SK-N-SH (cell line): ENCODE measurements at regions not wholly inside any gene's neighbourhood (a gene's known extent, or its start where the extent isn't known, plus 50 kb on each side); places are given as distances from the start of the nearest gene placed in this dataset.

Experiments
- CTCF ChIA-PET: fragments of 300-600, 350-600 bp; formaldehyde crosslinking; extraction: SDS; loops from one replicate; lab custom pipeline; 2021; lab: Yijun Ruan, JAX
- POLR2A ChIA-PET: fragments of 350-600 bp; sonication (Branson Sonifier 250); formaldehyde crosslinking; extraction: SDS; loops from one replicate; lab custom pipeline; 2020; ENCODE audit warnings: antibody characterized with exemption, inconsistent platforms; lab: Yijun Ruan, JAX
- DNase-seq: peaks from one replicate; pipeline ENCODE4 v3.0.0; 2012
- H2AFZ ChIP-seq: fragments of 200-600 bp; sonication (generic); 2 replicates; pipeline ENCODE4 v1.8.1; 2016; ENCODE audit warnings: antibody characterized with exemption, mild to moderate bottlenecking, low read depth
- H3F3A ChIP-seq: fragments of 200-600 bp; sonication (generic); replicated peaks from 2 replicates; pipeline ENCODE3; 2016; ENCODE audit warnings: antibody characterized with exemption, mild to moderate bottlenecking; ENCODE audit not compliant: insufficient read depth
- H3K27ac ChIP-seq, 2 experiments: fragments of 200-500 bp in 1 of 2; fragments of 200-600 bp in 1 of 2; sonication (Bioruptor generic) in 1 of 2; sonication (generic), shearing (Covaris generic) in 1 of 2; 2 replicates each; pipeline versions ENCODE4 v1.5.1 to v1.6.1; 2014 to 2016; ENCODE audit warnings: low read depth in 2 of 2, inconsistent platforms in 1 of 2, low read length in 1 of 2, mild to moderate bottlenecking in 1 of 2, mixed read lengths in 1 of 2
- H3K27me3 ChIP-seq: fragments of 200-600 bp; sonication (generic), shearing (Covaris generic); 2 replicates; pipeline ENCODE4 v1.6.1; 2016; ENCODE audit warnings: mixed run types; ENCODE audit not compliant: insufficient read depth
- H3K36me3 ChIP-seq, 2 experiments: fragments of 200-500 bp in 1 of 2; fragments of 200-600 bp in 1 of 2; sonication (Bioruptor generic) in 1 of 2; sonication (generic) in 1 of 2; replicated peaks in 1 of 2; 2 replicates each; pipeline versions ENCODE3 to v1.5.1; 2014 to 2016; ENCODE audit warnings: low read length in 1 of 2, mild to moderate bottlenecking in 1 of 2; ENCODE audit not compliant: insufficient read depth in 2 of 2, control insufficient read depth in 1 of 2
- H3K4me1 ChIP-seq, 2 experiments: fragments of 200-500 bp in 1 of 2; fragments of 200-600 bp in 1 of 2; sonication (Bioruptor generic) in 1 of 2; sonication (generic), shearing (Covaris generic) in 1 of 2; 2 replicates each; pipeline versions ENCODE4 v1.5.1 to v1.6.1; 2014 to 2016; ENCODE audit warnings: low read depth in 1 of 2, low read length in 1 of 2, mixed run types in 1 of 2; ENCODE audit not compliant: insufficient read depth in 2 of 2, control insufficient read depth in 1 of 2
- H3K4me2 ChIP-seq: fragments of 200-600 bp; sonication (generic), shearing (Covaris generic); 2 replicates; pipeline ENCODE4 v1.6.1; 2017; ENCODE audit warnings: mixed run types
- H3K4me3 ChIP-seq, 2 experiments: fragments of 200-500 bp in 1 of 2; fragments of 200-600 bp in 1 of 2; sonication (Bioruptor generic) in 1 of 2; sonication (generic), shearing (Covaris generic) in 1 of 2; 2 replicates each; pipeline versions ENCODE4 v1.5.1 to v1.8.1; 2014 to 2016; ENCODE audit warnings: low read depth in 2 of 2, inconsistent platforms in 1 of 2, low read length in 1 of 2, mild to moderate bottlenecking in 1 of 2, mixed read lengths in 1 of 2, moderate library complexity in 1 of 2
- H3K79me2 ChIP-seq: fragments of 200-600 bp; sonication (generic); 2 replicates; pipeline ENCODE4 v1.8.1; 2017; ENCODE audit warnings: mild to moderate bottlenecking; ENCODE audit not compliant: insufficient read depth
- H3K9ac ChIP-seq: fragments of 200-600 bp; sonication (generic); 2 replicates; pipeline ENCODE4 v1.6.1; 2017; ENCODE audit warnings: mixed run types
- H3K9me2 ChIP-seq: fragments of 200-600 bp; sonication (generic); 2 replicates; pipeline ENCODE4 v1.6.1; 2017; ENCODE audit warnings: mixed run types
- H3K9me3 ChIP-seq: fragments of 200-600 bp; sonication (generic); 2 replicates; pipeline ENCODE4 v1.6.1; 2017; ENCODE audit warnings: mixed run types, mild to moderate bottlenecking, moderate library complexity
- H4K20me1 ChIP-seq: fragments of 200-600 bp; sonication (generic); 2 replicates; pipeline ENCODE4 v1.6.1; 2017; ENCODE audit warnings: mild to moderate bottlenecking, mixed run types; ENCODE audit not compliant: insufficient read depth
- CHD2 ChIP-seq: fragments of 150-350 bp; IDR thresholded peaks from 2 replicates; pipeline ENCODE4 v1.6.1; 2018; ENCODE audit warnings: low read length; ENCODE audit not compliant: partially characterized antibody
- EZH2phosphoT487 ChIP-seq: fragments of 200-600 bp; sonication (generic); IDR thresholded peaks from 2 replicates; pipeline ENCODE4 v1.6.1; 2017; ENCODE audit warnings: low read depth, mixed run types, mild to moderate bottlenecking, antibody characterized with exemption, moderate library complexity, borderline replicate concordance
- FOSL2 ChIP-seq: IDR thresholded peaks from 2 replicates; pipeline ENCODE4 v1.4.0; 2012; ENCODE audit warnings: low read depth, mild to moderate bottlenecking, moderate library complexity, borderline replicate concordance
- FOXJ3 ChIP-seq: sonication (generic); formaldehyde crosslinking; IDR thresholded peaks from 2 replicates; pipeline ENCODE4 v1.5.1; 2020; ENCODE audit warnings: mild to moderate bottlenecking, missing genetic modification reagents
- GATA2 ChIP-seq: sonication (generic); formaldehyde crosslinking; IDR thresholded peaks from 2 replicates; pipeline ENCODE4 v1.5.0; 2020; ENCODE audit warnings: mild to moderate bottlenecking, missing genetic modification reagents
- JUND ChIP-seq: IDR thresholded peaks from 2 replicates; pipeline ENCODE4 v1.4.0; 2012
- MEF2A ChIP-seq: IDR thresholded peaks from 2 replicates; pipeline ENCODE4 v1.4.0; 2012; ENCODE audit warnings: low read depth, borderline replicate concordance
- MXI1 ChIP-seq: IDR thresholded peaks from 2 replicates; pipeline ENCODE4 v1.6.1; 2012; ENCODE audit warnings: mild to moderate bottlenecking, low read depth, low read length, improper control_type of control experiment
- NFIC ChIP-seq: IDR thresholded peaks from 2 replicates; pipeline ENCODE4 v1.4.0; 2012; ENCODE audit warnings: borderline replicate concordance
- PBX3 ChIP-seq: IDR thresholded peaks from 2 replicates; pipeline ENCODE4; 2012
- RFX5 ChIP-seq: IDR thresholded peaks from 2 replicates; pipeline ENCODE4 v1.6.1; 2012; ENCODE audit warnings: mild to moderate bottlenecking, improper control_type of control experiment, low read length
- SIN3A ChIP-seq: IDR thresholded peaks from 2 replicates; pipeline ENCODE4 v1.6.1; 2012; ENCODE audit warnings: low read depth, mild to moderate bottlenecking, low read length, moderate library complexity, borderline replicate concordance
- TAF1 ChIP-seq: IDR thresholded peaks from 2 replicates; pipeline ENCODE4 v1.6.1; 2012; ENCODE audit warnings: low read depth, mild to moderate bottlenecking, low read length, moderate library complexity, borderline replicate concordance
- TEAD4 ChIP-seq: IDR thresholded peaks from 2 replicates; pipeline ENCODE4 v1.4.0; 2012; ENCODE audit warnings: mild to moderate bottlenecking, borderline replicate concordance; ENCODE audit not compliant: insufficient read depth
- YY1 ChIP-seq: IDR thresholded peaks from 2 replicates; pipeline ENCODE4 v1.4.0; 2012; ENCODE audit warnings: low read depth, mild to moderate bottlenecking
- WGBS: methylation state at CpG from one replicate; pipeline ENCODE4 v1.1.6; 2017; ENCODE audit warnings: low lambda C conversion rate; 5-methylcytosine and 5-hydroxymethylcytosine counted together
- TF ChIP-seq, protein P1 (sequence below): fragments of 150-350 bp; IDR thresholded peaks from 2 replicates; pipeline ENCODE4 v1.6.1; 2016; ENCODE audit warnings: mild to moderate bottlenecking, low read depth, low read length
- TF ChIP-seq, protein P2 (sequence below): IDR thresholded peaks from 2 replicates; pipeline ENCODE4 v1.4.0; 2012; ENCODE audit warnings: low read depth
- TF ChIP-seq, protein P3 (sequence below): IDR thresholded peaks from 2 replicates; pipeline ENCODE4 v1.4.0; 2012; ENCODE audit warnings: low read depth, borderline replicate concordance

DNA sequence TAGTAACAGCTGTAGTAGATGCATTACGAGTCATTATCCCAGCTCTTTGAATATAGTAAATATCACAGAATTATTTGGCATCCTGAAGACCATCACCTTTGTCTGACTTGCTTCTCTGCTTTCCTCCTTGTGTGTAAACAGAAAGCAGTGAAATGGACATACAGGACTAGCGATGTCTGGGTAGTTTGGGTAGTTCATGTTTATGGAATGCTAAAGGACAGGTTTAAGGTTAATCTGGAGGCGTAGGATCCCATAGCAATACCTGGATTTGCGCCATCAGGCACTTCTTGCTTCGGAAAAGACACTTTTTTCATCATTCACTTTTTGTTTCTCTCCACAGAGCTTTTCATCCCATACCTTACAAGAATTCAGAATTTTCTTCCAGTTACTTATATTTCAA is 232.2 kb downstream of the GPAT3 start:
- CTCF ChIA-PET = interaction anchor here (0.7 kb wide), 1 partner anchor 683 kb away, joined by 3 read pairs; no protein-coding TSS in a partner anchor
- Histone ChIP-seq H3K4me1 (no peaks in the 10 kb centered on the region), H3K9me2 (no peaks in the 10 kb centered on the region), H3K9ac (no peak overlapping the region), H3K36me3 (no peaks in the 10 kb centered on the region), H3K4me2 (no peak overlapping the region), H3K27ac (no peak overlapping the region), H3K79me2 (no peaks in the 10 kb centered on the region), H3K9me3 (no peaks in the 10 kb centered on the region), H3K27me3 (peaks cover 18% of the 10 kb centered on the region; the same call in 1 of the 2 replicates), H3K4me3 (no peak overlapping the region), H2AFZ (no peak overlapping the region), H4K20me1 (no peaks in the 10 kb centered on the region), H3F3A (no peaks in the 10 kb centered on the region)
- no peak for DNase-seq
- POLR2A ChIA-PET = no interaction called here
- TF ChIP-seq CHD2 = no peak
- no peak for TF ChIP-seq YY1
- TF ChIP-seq MEF2A = no peak
- TF ChIP-seq GATA2 (CRISPR knock-in tag) = no peak
- TF ChIP-seq NFIC = no peak
- WGBS = 11% methylated on average over 5 of the region's 5 CpGs

- H3K9me2 ChIP-seq = no peaks in the 10 kb centered on the region
- TF ChIP-seq SIN3A (no peak), FOSL2 (no peak), JUND (no peak), FOXJ3 (no peak), TAF1 (no peak), MXI1 (no peak)
- TF ChIP-seq, protein P1, sequence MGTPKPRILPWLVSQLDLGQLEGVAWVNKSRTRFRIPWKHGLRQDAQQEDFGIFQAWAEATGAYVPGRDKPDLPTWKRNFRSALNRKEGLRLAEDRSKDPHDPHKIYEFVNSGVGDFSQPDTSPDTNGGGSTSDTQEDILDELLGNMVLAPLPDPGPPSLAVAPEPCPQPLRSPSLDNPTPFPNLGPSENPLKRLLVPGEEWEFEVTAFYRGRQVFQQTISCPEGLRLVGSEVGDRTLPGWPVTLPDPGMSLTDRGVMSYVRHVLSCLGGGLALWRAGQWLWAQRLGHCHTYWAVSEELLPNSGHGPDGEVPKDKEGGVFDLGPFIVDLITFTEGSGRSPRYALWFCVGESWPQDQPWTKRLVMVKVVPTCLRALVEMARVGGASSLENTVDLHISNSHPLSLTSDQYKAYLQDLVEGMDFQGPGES = no peak
- TF ChIP-seq, protein P2, sequence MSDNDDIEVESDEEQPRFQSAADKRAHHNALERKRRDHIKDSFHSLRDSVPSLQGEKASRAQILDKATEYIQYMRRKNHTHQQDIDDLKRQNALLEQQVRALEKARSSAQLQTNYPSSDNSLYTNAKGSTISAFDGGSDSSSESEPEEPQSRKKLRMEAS = no peak
- H3K4me2 ChIP-seq = no peak overlapping the region
- WGBS = 19% methylated on average over 2 of the region's 2 CpGs
- CTCF ChIA-PET = no interaction called here
- no peak overlapping the region for H3K27ac ChIP-seq
- no peaks in the 10 kb centered on the region for H3K4me1 ChIP-seq
- H3K9ac ChIP-seq = no peak overlapping the region
- no peak overlapping the region for H2AFZ ChIP-seq
- no peaks in the 10 kb centered on the region for H4K20me1 ChIP-seq
- H3K9me3 ChIP-seq = no peaks in the 10 kb centered on the region
- peaks cover 18% of the 10 kb centered on the region; the same call in 1 of the 2 replicates for H3K27me3 ChIP-seq
- no peak for DNase-seq
- no peaks in the 10 kb centered on the region for H3K79me2 ChIP-seq
- H3F3A ChIP-seq = no peaks in the 10 kb centered on the region
- H3K36me3 ChIP-seq = no peaks in the 10 kb centered on the region
- H3K4me3 ChIP-seq = no peak overlapping the region
- POLR2A ChIA-PET = no interaction called here
Observed at GRCh38 chr4:83767067-83767466, 231.2 kb downstream of the GPAT3 start.

DNA sequence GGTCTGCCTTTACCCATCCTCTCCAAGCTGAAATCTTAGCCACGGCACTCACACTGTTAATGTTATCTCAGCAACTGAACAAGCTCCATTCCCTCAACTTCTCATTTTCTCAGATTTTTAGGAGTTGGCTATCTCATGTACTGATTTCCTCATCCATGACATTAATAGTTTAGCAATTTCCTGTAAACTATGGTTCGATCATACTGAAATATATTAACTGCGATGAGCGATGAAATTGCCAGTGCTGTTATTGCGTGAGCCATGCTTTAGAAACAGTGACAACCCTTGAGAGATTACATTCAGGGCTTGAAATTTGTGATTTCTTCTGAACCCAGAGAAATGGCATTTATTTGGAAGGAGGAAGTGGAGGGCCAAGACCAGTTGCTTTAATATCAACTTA is 223.7 kb downstream of the GPAT3 start:
- Histone ChIP-seq H3K79me2 (no peaks in the 10 kb centered on the region), H2AFZ (no peak overlapping the region), H3K4me3 (no peak overlapping the region)
- POLR2A ChIA-PET = no interaction called here
- CTCF ChIA-PET = interaction anchor here (0.9 kb wide), 1 partner anchor 11 kb away, joined by 4 read pairs; no protein-coding TSS in a partner anchor
- DNase-seq = no peak
- no peak for TF ChIP-seq RFX5
- no peak for TF ChIP-seq JUND
- TF ChIP-seq GATA2 (CRISPR knock-in tag) = no peak
- no peak for TF ChIP-seq EZH2phosphoT487
- TF ChIP-seq PBX3 = no peak
- no peak for TF ChIP-seq TEAD4
- TF ChIP-seq, protein P3, sequence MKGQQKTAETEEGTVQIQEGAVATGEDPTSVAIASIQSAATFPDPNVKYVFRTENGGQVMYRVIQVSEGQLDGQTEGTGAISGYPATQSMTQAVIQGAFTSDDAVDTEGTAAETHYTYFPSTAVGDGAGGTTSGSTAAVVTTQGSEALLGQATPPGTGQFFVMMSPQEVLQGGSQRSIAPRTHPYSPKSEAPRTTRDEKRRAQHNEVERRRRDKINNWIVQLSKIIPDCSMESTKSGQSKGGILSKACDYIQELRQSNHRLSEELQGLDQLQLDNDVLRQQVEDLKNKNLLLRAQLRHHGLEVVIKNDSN = no peak
- TF ChIP-seq NFIC = no peak
- TF ChIP-seq, all 33 proteins: peak for 0
- H3F3A ChIP-seq = no peaks in the 10 kb centered on the region
- no peak overlapping the region for H3K9ac ChIP-seq
- no peaks in the 10 kb centered on the region for H3K9me3 ChIP-seq
- H3K4me2 ChIP-seq = no peak overlapping the region
- H3K9me2 ChIP-seq = no peaks in the 10 kb centered on the region
- no peaks in the 10 kb centered on the region for H3K36me3 ChIP-seq
- no peaks in the 10 kb centered on the region for H4K20me1 ChIP-seq
- H3K27ac ChIP-seq = no peak overlapping the region
- 52% methylated on average over 5 of the region's 5 CpGs for WGBS
- peaks cover 6% of the 10 kb centered on the region; the same call in 1 of the 2 replicates for H3K27me3 ChIP-seq
- H3K4me1 ChIP-seq = no peaks in the 10 kb centered on the region
